ENCODE measurements at regions not wholly inside any gene's neighbourhood (a gene's known extent, or its start where the extent isn't known, plus 50 kb on each side); places are given as distances from the start of the nearest gene placed in this dataset.

DNA sequence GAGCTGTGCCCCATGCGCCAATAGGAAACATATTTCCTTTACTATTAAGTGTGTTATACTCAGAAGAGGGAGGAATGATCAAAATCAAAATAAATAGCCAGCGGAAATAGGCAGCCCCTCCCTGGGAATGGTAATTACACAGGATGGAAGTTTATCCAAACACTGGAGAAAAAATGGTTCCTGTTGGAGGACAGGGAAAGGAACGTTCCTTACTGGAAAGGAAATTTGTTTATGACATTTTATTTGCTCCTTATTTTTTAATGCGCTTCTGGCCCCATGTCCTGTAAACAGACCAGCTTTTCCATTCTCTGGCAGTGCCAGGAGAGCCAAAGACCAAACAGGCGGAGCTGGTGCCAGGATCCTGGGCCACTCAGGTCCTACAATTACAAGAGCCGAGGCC is 273.7 kb downstream of the SOX9 start:
- no peak for DNase-seq

GRCh38 chr17:72396121-72396520 is 275.3 kb downstream of the SOX9 start:
- no peak for DNase-seq

- no peak for DNase-seq
These were observed 276.4 kb downstream of the SOX9 start for GRCh38 chr17:72397223-72397667.

- DNase-seq: no peak
These were observed 276.9 kb downstream of the SOX9 start for GRCh38 chr17:72397687-72398086.

GRCh38 chr17:72399023-72399607 is 278.3 kb downstream of the SOX9 start:
- DNase-seq: no peak

DNA sequence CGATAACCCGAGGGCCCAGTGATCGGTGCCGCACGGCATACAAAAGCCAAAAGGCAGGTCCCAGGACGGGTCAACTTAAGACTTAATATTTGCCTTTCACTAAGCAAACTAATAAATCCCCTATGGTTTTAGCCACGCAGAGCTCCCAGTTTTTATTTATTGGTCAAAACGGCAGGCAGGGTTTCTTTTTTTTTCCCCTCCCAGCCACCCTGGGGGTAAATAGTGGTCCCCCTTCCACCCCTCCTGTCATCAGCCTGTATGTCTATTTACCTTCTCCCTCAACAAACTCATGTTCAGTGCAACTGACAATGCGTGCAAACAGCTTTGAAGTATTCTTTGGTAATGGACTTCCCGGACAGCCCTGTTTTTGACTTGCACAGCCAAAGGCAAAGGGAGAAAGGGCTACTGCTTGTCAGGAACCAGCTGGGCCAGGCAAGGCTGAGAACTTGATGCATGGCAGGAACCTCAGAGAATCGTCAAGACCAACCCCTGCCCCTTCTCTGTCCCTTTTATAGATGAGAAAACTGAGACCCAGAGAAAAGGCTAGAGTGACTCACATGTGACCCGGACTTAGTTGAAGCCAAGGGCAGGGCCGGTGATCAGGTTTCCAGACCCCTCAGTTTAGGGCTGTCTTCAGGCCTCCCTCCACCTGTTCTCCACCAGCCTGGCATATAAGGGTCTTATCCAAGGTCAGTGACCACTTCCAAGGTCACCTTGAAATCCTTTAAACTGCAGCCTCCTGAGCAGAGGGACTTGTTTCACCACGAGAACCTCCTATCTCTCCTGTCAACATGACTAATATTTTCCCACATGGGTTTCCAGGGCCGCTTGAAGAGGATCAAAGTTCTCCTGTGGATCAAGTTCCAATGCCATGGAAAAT is 279.0 kb downstream of the SOX9 start:
- no peak for DNase-seq

- no peak for DNase-seq
These were observed 279.6 kb downstream of the SOX9 start for GRCh38 chr17:72400488-72400827.

GRCh38 chr17:72400863-72401262 is 280.0 kb downstream of the SOX9 start:
- no peak for DNase-seq

GRCh38 chr17:72401883-72402726 is 281.3 kb downstream of the SOX9 start:
- no peak for DNase-seq

DNA sequence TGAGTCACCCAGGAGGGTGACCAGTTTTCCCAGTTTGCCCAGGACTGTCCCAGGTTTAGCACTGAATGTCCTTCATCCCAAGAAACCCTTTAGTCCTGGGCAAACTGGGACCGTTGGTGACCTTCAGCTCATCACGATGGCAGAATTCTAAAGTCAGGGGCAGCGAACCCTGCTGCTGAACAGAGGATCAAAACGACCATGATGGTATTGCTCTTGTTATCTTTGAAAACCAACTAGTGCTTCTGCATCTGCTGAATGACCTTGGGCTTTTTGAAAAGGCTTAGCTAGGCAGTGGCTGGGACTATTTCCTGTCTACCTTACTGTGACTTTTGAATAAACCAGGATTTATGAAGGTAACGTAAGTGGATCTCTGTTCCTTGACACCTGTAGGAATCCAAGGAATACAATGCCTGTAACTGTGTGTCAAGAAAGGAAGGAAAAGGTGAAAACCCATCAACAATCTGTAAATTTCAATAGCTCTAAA is 281.9 kb downstream of the SOX9 start:
- no peak for DNase-seq

DNA sequence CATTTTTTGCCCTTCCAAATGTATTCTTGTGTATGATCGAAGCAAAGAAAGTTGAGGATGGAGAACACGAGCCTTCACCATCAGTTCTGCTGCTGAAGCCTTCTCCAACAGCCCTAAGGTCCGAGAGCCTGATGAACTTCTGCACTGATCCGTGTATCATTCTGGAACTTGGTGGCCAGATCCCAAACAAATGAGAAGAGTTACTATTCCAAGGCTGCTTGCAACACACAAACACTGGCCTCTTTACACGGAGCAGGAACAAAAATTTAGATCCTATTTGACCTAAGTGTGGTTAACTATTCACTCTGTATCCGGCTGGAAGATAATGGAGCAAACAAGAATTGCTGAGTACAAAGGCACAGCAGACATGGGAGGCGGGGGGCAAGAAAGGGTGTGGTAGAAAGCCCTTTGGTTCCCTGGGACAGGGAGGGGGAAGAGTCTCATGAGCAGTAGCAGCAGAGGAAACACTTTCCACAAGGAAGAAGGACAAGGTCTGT is 282.9 kb downstream of the SOX9 start:
- no peak for DNase-seq

- DNase-seq: no peak
These were observed 284.1 kb downstream of the SOX9 start for GRCh38 chr17:72404872-72405271.

- no peak for DNase-seq
These were observed 284.9 kb downstream of the SOX9 start for GRCh38 chr17:72405662-72406230.

- no peak for DNase-seq
These were observed 285.7 kb downstream of the SOX9 start for GRCh38 chr17:72406498-72406897.

- no peak for DNase-seq
These were observed 286.6 kb downstream of the SOX9 start for GRCh38 chr17:72407336-72407909.

- DNase-seq: no peak
These were observed 287.1 kb downstream of the SOX9 start for GRCh38 chr17:72407931-72408330.

GRCh38 chr17:72408641-72409040 is 287.8 kb downstream of the SOX9 start:
- no peak for DNase-seq

DNA sequence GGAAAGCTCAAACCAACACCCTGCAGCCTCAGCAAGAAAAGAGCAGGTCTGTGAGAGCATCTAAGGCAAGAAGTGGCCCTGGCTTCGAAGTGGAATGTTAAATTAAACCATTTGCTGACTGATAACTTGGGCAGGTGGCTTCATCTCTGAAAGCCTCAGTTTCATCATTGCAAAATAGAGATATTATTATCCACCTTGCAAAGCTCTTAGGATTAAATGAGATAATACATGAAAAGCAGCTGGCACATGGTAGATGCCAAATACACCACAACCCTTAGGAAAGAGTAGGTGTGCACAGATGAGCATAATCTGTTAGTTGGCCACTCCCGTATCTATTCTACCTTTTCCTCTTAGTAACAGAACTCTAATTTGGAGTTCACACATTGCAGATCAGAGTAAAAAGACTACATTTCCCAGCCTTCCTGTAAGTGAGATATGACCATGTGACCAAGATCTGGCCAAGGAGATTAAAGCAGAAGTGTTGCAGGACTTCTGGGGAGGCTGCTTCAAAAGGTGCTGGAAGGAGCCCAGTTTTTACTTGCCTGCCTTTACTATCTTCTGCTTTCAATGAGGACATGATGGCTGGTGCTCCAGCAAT is 288.7 kb downstream of the SOX9 start:
- DNase-seq: no peak

DNA sequence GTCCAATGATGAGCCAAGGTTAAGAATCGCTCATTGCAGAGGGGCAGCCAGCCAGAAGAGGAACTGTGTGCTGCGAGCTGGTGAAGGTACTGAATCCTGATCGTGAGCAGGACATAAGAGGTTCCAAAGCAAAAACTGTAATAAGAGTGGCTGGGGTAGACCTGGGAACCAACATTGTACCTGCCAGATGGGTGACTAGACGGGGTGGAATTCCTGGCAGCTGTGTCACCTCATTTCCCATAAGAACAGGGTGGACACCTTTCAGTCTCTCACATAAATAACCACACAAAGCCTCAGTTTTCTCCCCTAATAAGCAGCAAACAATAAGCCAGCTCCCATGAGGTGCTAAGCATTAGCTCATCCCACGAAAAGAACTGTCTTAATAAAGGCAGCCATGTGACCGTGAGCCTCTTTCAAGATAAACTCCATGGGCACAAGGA is 290.3 kb downstream of the SOX9 start:
- DNase-seq: no peak

GRCh38 chr17:72412650-72413076 is 291.8 kb downstream of the SOX9 start:
- DNase-seq: no peak

- DNase-seq: no peak
These were observed 292.5 kb downstream of the SOX9 start for GRCh38 chr17:72413077-72414031.
